ENCODE measurements at regions not wholly inside any gene's neighbourhood (a gene's known extent, or its start where the extent isn't known, plus 50 kb on each side); places are given as distances from the start of the nearest gene placed in this dataset.

DNA sequence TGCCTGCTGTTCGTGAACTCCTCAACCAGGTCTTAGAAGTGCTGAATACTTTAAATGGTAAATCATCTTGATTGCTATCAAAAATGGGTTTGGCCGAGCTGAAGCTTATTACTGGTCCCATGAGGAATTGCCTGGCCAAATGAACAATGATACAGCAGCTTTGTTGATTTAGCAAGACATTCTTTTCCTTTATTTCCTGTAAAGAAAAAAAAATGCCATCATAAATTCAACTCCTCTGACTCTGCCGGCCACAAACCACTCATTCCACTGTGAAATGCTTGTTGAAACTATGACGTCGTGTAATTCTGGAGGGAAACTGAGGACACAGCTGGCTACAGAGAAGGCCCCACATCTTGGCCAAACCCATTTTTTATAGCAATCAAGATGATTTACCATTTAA, 74.2 kb upstream of the ID2 start (continued):
- TF ChIP-seq MTA1 (IDR thresholded peaks at IDR 0.05; ENCODE audit: borderline replicate concordance) (no peak), ZNF707 (CRISPR knock-in tag; conservative IDR thresholded peaks at IDR 0.05) (no peak), TCF7L2 (IDR thresholded peaks at IDR 0.05; ENCODE audit: low read depth, low read length) (no peak), ZNF24 (IDR thresholded peaks at IDR 0.05) (no peak)

DNA sequence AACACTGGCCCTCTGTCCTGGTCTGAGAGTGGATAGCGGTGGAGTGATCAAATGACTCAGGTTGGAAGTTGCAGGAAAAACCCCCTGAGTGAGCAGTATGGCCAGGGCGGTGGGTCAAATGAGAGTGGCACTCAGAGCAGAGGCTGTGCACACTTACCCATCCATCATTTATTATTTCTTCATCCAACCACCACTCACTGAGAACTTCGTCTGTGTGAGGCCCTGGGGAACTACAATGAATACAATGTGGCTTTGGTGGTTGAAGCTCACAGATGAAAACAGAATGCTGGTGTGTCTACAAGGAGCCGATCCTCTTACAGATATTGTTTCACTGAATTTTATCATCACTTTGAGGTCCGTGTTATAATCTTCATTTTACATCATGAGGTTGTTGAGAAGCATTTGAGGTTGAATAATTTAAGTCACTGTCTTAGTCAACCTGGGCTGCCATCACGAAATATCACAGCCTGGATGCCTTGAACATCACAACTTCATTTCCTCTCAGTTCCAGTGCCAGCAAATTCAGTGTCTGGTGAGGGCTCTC, 73.4 kb upstream of the ID2 start:
- no peaks in the 10 kb centered on the region for H3K79me2 ChIP-seq (ENCODE audit: control insufficient read depth, insufficient read depth, low read length)
- H3K27ac ChIP-seq (ENCODE audit: extremely low read depth, low read depth, low read length) = no peak overlapping the region
- no peak for TF ChIP-seq PTRF (tag; IDR thresholded peaks at IDR 0.05)
- TF ChIP-seq SP2 (IDR thresholded peaks at IDR 0.05; ENCODE audit: extremely low read depth, low read depth, low read length, poor library complexity, severe bottlenecking) = no peak
- no peak overlapping the region for H3K4me3 ChIP-seq
- in situ Hi-C loops (cut with MboI) = no loop called here
- no peak for FAIRE-seq
- H3K4me2 ChIP-seq (ENCODE audit: insufficient read depth, low read length) = no peak overlapping the region
- no peaks in the 10 kb centered on the region for H3K36me3 ChIP-seq (ENCODE audit: control insufficient read depth, insufficient read depth, low read length)
- H3K9ac ChIP-seq (ENCODE audit: insufficient read depth in 1 of 2, low read depth in 2 of 2, low read length in 2 of 2) = no peak overlapping the region
- no peaks in the 10 kb centered on the region; a peak in 2 of 5 replicates for H3K4me1 ChIP-seq (replicated peaks in 1 of 2; ENCODE audit: control insufficient read depth in 2 of 2, insufficient read depth in 2 of 2, low read length in 2 of 2)
- POLR2A ChIA-PET = interaction anchor here (0.6 to 1.0 kb wide), 2 partner anchors 11 to 73 kb away, joined by 3 to 4 read pairs; partner anchors contain the start of gene ID2
- no TSS peak for BruUV-seq (replicated peaks)
- ATAC-seq = no peak
- H3K9me3 ChIP-seq (replicated peaks; ENCODE audit: control insufficient read depth, insufficient read depth, low read depth, low read length) = no peaks in the 10 kb centered on the region
- H2AFZ ChIP-seq (ENCODE audit: low read depth, low read length) = no peak overlapping the region
- no peaks in the 10 kb centered on the region for H4K20me1 ChIP-seq (replicated peaks; ENCODE audit: control insufficient read depth, insufficient read depth, low read length)
- no peaks in the 10 kb centered on the region for H3K9me1 ChIP-seq (ENCODE audit: control insufficient read depth, insufficient read depth, low read length)
- DNase-seq (ENCODE audit: extremely low read depth in 1 of 4, low spot score in 3 of 4) = no peak
- CTCF ChIA-PET (ENCODE audit: low intra/inter-chr PET ratio) = no interaction called here
- H3K27me3 ChIP-seq (ENCODE audit: control insufficient read depth in 2 of 2, insufficient read depth in 2 of 2, low read length in 2 of 2) = peaks cover 4 to 38% of the 10 kb centered on the region in 2 experiments; a peak in 3 of 5 replicates
- intact Hi-C loops (cut with micrococcal nuclease) = no loop called here
- WGBS (ENCODE audit: insufficient coverage, low coverage, missing lambda C conversion rate) = 16% methylated on average over 6 of the region's 6 CpGs

All from K562 (cell line).